ENCODE measurements at regions not wholly inside any gene's neighbourhood (a gene's known extent, or its start where the extent isn't known, plus 50 kb on each side); places are given as distances from the start of the nearest gene placed in this dataset.

GRCh38 chr13:54196684-54197083 lies 1168.1 kb downstream of the OLFM4 start:
- Histone ChIP-seq H3K27ac (no peak overlapping the region), H3K36me3 (replicated peaks in 1 of 2; ENCODE audit: insufficient read depth in 1 of 2, low read depth in 2 of 2) (no peaks in the 10 kb centered on the region), H3K9me3 (no peaks in the 10 kb centered on the region), H3K4me3 (no peak overlapping the region), H3K4me1 (no peaks in the 10 kb centered on the region), H3K27me3 (no peaks in the 10 kb centered on the region)
- ATAC-seq (no peak), DNase-seq (no peak)
- intact Hi-C loops (cut with DNase I) = no loop called here
- no peak for TF ChIP-seq CTCF (IDR thresholded peaks at IDR 0.05)
- TF ChIP-seq POLR2A (IDR thresholded peaks at IDR 0.05) = no peak

GRCh38 chr13:54198911-54199310 lies 1170.3 kb downstream of the OLFM4 start:
- DNase-seq (no peak), ATAC-seq (no peak)
- TF ChIP-seq POLR2A (IDR thresholded peaks at IDR 0.05) (no peak), CTCF (IDR thresholded peaks at IDR 0.05) (no peak)
- 80 to 85% methylated on average over 2 of the region's 2 CpGs for WGBS, 2 donors
- no peak overlapping the region for H3K27ac ChIP-seq
- no peaks in the 10 kb centered on the region for H3K9me3 ChIP-seq
- H3K4me3 ChIP-seq = no peak overlapping the region
- no peaks in the 10 kb centered on the region for H3K4me1 ChIP-seq
- intact Hi-C loops (cut with DNase I) = no loop called here
- H3K36me3 ChIP-seq (replicated peaks in 1 of 2; ENCODE audit: insufficient read depth in 1 of 2, low read depth in 2 of 2) = no peaks in the 10 kb centered on the region
- no peaks in the 10 kb centered on the region for H3K27me3 ChIP-seq

- no peaks in the 10 kb centered on the region for H3K9me3 ChIP-seq
- no peak for TF ChIP-seq CTCF (IDR thresholded peaks at IDR 0.05)
- TF ChIP-seq POLR2A (IDR thresholded peaks at IDR 0.05) = no peak
- H3K27me3 ChIP-seq = no peaks in the 10 kb centered on the region
- no peaks in the 10 kb centered on the region for H3K4me1 ChIP-seq
- ATAC-seq (no peak), DNase-seq (no peak)
- no peaks in the 10 kb centered on the region for H3K36me3 ChIP-seq (replicated peaks in 1 of 2; ENCODE audit: insufficient read depth in 1 of 2, low read depth in 2 of 2)
- 22 to 30% methylated on average over 1 of the region's 1 CpG for WGBS, 2 donors
- H3K4me3 ChIP-seq = no peak overlapping the region
- intact Hi-C loops (cut with DNase I) = no loop called here
- no peak overlapping the region for H3K27ac ChIP-seq
These were observed 1178.0 kb downstream of the OLFM4 start for GRCh38 chr13:54206626-54207025.

- intact Hi-C loops (cut with DNase I) = no loop called here
- TF ChIP-seq POLR2A (IDR thresholded peaks at IDR 0.05) = no peak
- no peak for TF ChIP-seq CTCF (IDR thresholded peaks at IDR 0.05)
- ATAC-seq (no peak), DNase-seq (no peak)
- H3K4me1 ChIP-seq = no peaks in the 10 kb centered on the region
- H3K4me3 ChIP-seq = no peak overlapping the region
- no peaks in the 10 kb centered on the region for H3K27me3 ChIP-seq
- no peak overlapping the region for H3K27ac ChIP-seq
- WGBS, 2 donors = 67 to 75% methylated on average over 2 of the region's 2 CpGs
- no peaks in the 10 kb centered on the region for H3K9me3 ChIP-seq
- H3K36me3 ChIP-seq (replicated peaks in 1 of 2; ENCODE audit: insufficient read depth in 1 of 2, low read depth in 2 of 2) = no peaks in the 10 kb centered on the region
These were observed 1181.9 kb downstream of the OLFM4 start for GRCh38 chr13:54210397-54211049.

- TF ChIP-seq CTCF (IDR thresholded peaks at IDR 0.05) = no peak
- no peak for TF ChIP-seq POLR2A (IDR thresholded peaks at IDR 0.05)
- peaks cover 0 to 14% (median 0%) of the 10 kb centered on the region in 3 donors for H3K9me3 ChIP-seq
- intact Hi-C loops (cut with DNase I) = no loop called here
- H3K4me1 ChIP-seq = no peaks in the 10 kb centered on the region
- H3K4me3 ChIP-seq = no peak overlapping the region
- H3K36me3 ChIP-seq (replicated peaks in 1 of 2; ENCODE audit: insufficient read depth in 1 of 2, low read depth in 2 of 2) = no peaks in the 10 kb centered on the region
- 41 to 44% methylated on average over 2 of the region's 2 CpGs for WGBS, 2 donors
- H3K27ac ChIP-seq = no peak overlapping the region
- no peaks in the 10 kb centered on the region for H3K27me3 ChIP-seq
- ATAC-seq (no peak), DNase-seq (no peak)
These were observed 1187.6 kb downstream of the OLFM4 start for GRCh38 chr13:54216221-54216620.
